Uterus (tissue), 2 donors: ENCODE measurements at regions not wholly inside any gene's neighbourhood (a gene's known extent, or its start where the extent isn't known, plus 50 kb on each side); places are given as distances from the start of the nearest gene placed in this dataset.

Experiments
- CTCF ChIP-seq, 4 experiments: fragments of 200-600 bp in 2 of 4; fragments of 450-650 bp in 2 of 4; sonication (generic) in 2 of 4; IDR thresholded peaks; one replicate each; pipeline ENCODE4 v1.5.1; 2016 to 2019; ENCODE audit warnings: antibody characterized with exemption in 4 of 4, mild to moderate bottlenecking in 2 of 4, moderate library complexity in 1 of 4
- POLR2A ChIP-seq, 2 donors: fragments of 450-650 bp; IDR thresholded peaks; one replicate each; pipeline ENCODE4 v1.6.1; 2016; ENCODE audit warnings: antibody characterized with exemption in 2 of 2, mild to moderate bottlenecking in 1 of 2, moderate library complexity in 1 of 2

DNA sequence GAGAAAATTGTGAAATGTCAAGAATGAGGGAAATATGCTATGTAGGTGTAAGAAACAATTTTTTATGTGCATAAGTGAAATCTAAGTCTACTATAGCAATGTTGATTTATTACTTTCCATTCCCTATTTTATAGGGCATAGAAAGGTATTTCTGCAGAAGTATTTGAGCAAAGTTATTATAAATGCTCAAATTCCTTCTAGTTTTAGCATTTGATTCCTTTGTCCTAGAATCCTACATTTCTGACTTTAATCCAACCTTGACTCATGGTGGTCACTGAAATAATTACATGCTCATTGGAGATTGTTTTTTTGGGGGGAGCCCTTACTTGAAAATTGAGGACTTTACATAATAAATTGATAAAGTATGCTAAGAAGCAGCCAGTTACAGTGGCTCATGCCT lies 716.6 kb upstream of the LUZP2 start:
- TF ChIP-seq CTCF (IDR thresholded peaks at IDR 0.05) (no peak), POLR2A (IDR thresholded peaks at IDR 0.05) (no peak)
